ENCODE measurements at regions not wholly inside any gene's neighbourhood (a gene's known extent, or its start where the extent isn't known, plus 50 kb on each side); places are given as distances from the start of the nearest gene placed in this dataset.

DNA sequence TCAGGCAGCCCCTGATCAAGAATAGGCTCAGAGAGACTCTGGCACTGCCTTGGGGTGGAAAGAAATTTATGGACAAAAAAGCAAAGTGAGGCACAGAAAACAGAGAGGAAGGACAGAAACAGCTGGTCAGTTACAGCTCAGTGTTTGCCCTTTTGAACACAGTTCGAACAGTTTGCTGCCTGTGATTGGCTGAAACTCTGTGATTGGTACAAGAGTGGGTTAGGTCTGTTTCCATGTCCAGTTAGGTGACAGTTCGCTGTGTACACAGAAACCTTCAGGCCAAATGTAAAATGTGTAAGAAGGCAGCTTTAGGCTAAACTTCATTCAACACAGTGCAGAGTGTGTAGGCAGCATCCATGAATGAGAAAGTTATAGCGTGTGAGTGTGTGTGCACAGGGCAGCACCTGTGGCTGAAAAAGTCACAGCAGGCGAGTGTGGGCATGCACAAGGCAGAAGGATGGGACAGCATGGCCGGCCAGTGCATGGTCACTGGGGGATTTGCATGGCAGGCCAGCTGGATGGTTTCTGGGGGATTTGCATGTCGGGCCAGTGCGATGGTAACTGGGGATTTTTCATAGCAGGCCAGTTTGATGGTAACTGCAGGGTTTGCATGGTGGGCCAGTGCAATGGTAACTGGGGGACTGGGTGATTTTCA is 75.4 kb upstream of the FRMD1 start:
- TF ChIP-seq, protein P1, sequence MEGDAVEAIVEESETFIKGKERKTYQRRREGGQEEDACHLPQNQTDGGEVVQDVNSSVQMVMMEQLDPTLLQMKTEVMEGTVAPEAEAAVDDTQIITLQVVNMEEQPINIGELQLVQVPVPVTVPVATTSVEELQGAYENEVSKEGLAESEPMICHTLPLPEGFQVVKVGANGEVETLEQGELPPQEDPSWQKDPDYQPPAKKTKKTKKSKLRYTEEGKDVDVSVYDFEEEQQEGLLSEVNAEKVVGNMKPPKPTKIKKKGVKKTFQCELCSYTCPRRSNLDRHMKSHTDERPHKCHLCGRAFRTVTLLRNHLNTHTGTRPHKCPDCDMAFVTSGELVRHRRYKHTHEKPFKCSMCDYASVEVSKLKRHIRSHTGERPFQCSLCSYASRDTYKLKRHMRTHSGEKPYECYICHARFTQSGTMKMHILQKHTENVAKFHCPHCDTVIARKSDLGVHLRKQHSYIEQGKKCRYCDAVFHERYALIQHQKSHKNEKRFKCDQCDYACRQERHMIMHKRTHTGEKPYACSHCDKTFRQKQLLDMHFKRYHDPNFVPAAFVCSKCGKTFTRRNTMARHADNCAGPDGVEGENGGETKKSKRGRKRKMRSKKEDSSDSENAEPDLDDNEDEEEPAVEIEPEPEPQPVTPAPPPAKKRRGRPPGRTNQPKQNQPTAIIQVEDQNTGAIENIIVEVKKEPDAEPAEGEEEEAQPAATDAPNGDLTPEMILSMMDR (IDR thresholded peaks at IDR 0.05) = no peak
- TF ChIP-seq POLR2A (IDR thresholded peaks at IDR 0.05) (no peak), EP300 (IDR thresholded peaks at IDR 0.05) (no peak)

All from ovary (tissue), 3 donors.